HCT116 (cell line): ENCODE measurements at regions not wholly inside any gene's neighbourhood (a gene's known extent, or its start where the extent isn't known, plus 50 kb on each side); places are given as distances from the start of the nearest gene placed in this dataset.

ENCODE experiments used
- ATAC-seq: fragments of 200-7000 bp; cut with Tn5 transposase; 2 replicates; pipeline ENCODE4 v1.9.1; 2020; ENCODE audit warnings: mild to moderate bottlenecking, moderate library complexity
- BruUV-seq: library from RNA; stranded (reverse); fragments of 400-500 nt; replicated peaks from 2 replicates; lab custom pipeline; 2021; lab: Mats Ljungman, UMichigan
- CTCF ChIA-PET: fragments of 300-600 bp; sonication (Branson Sonifier 250); formaldehyde crosslinking; loops from one replicate; lab custom pipeline; 2021; ENCODE audit warnings: antibody characterized with exemption; lab: Charles Lee
- POLR2A ChIA-PET: fragments of 300-600, 350-600 bp; sonication (Branson Sonifier 250); formaldehyde crosslinking; loops from one replicate; lab custom pipeline; 2021; ENCODE audit warnings: antibody characterized with exemption; lab: Charles Lee
- RAD21 ChIA-PET, 2 experiments: fragments of 300-600 bp; sonication (Branson Sonifier 250); formaldehyde crosslinking; loops; one replicate each; lab custom pipeline; 2023; ENCODE audit warnings: low total read pairs in 2 of 2; ENCODE audit not compliant: uncharacterized antibody in 2 of 2, unreplicated experiment in 2 of 2, low non-redundant PET in 1 of 2; lab: Charles Lee
- DNase-seq: peaks from one replicate; pipeline ENCODE4 v3.0.0-alpha.2; 2010; ENCODE audit warnings: low read depth, low spot score
- H2AFZ ChIP-seq: fragments of 200-600 bp; shearing (Covaris generic), sonication (generic); 2 replicates; pipeline ENCODE4 v1.6.1; 2017; ENCODE audit warnings: low read depth, mixed run types, mixed read lengths, antibody characterized with exemption, low read length; ENCODE audit not compliant: poor library complexity, severe bottlenecking
- H3K27ac ChIP-seq: 2 replicates; pipeline ENCODE4 v1.5.1; 2012; ENCODE audit warnings: low read depth, low read length
- H3K27me3 ChIP-seq: fragments of 200-600 bp; sonication (generic); 2 replicates; pipeline ENCODE4 v1.6.1; 2016; ENCODE audit warnings: mixed run types, low read length, mixed read lengths; ENCODE audit not compliant: insufficient read depth
- H3K36me3 ChIP-seq, 2 experiments: fragments of 200-500 bp in 1 of 2; fragments of 200-600 bp in 1 of 2; sonication (Bioruptor generic) in 1 of 2; sonication (generic) in 1 of 2; 2 replicates each; pipeline versions ENCODE4 v1.5.1 to v1.6.1; 2014 to 2016; ENCODE audit warnings: low read length in 2 of 2, inconsistent platforms in 1 of 2, mixed read lengths in 1 of 2, mixed run types in 1 of 2; ENCODE audit not compliant: insufficient read depth in 2 of 2, control insufficient read depth in 1 of 2
- H3K4me1 ChIP-seq, 2 experiments: fragments of 200-600 bp in 1 of 2; sonication (generic) in 1 of 2; 2 replicates each; pipeline versions ENCODE4 v1.5.1 to v1.6.1; 2012 to 2017; ENCODE audit warnings: low read length in 2 of 2, inconsistent platforms in 1 of 2, mild to moderate bottlenecking in 1 of 2, mixed read lengths in 1 of 2, mixed run types in 1 of 2, moderate library complexity in 1 of 2; ENCODE audit not compliant: insufficient read depth in 2 of 2, control insufficient read depth in 1 of 2
- H3K4me2 ChIP-seq: fragments of 200-600 bp; sonication (generic); 2 replicates; pipeline ENCODE4 v1.6.1; 2017; ENCODE audit warnings: mixed run types, low read length, mixed read lengths
- H3K4me3 ChIP-seq, 2 experiments: fragments of 200-600 bp in 1 of 2; sonication (generic) in 1 of 2; replicated peaks in 1 of 2; 2 replicates each; pipeline ENCODE4 v1.5.1; 2011 to 2016; ENCODE audit warnings: low read length in 2 of 2, control low read depth in 1 of 2, low read depth in 1 of 2, mild to moderate bottlenecking in 1 of 2, mixed read lengths in 1 of 2, mixed run types in 1 of 2
- H3K79me2 ChIP-seq: fragments of 200-600 bp; sonication (generic); 2 replicates; pipeline ENCODE4 v1.6.1; 2017; ENCODE audit warnings: mild to moderate bottlenecking, mixed run types, low read length, moderate library complexity, mixed read lengths; ENCODE audit not compliant: insufficient read depth
- H3K9ac ChIP-seq: fragments of 200-600 bp; sonication (generic); 2 replicates; pipeline ENCODE4 v1.6.1; 2016; ENCODE audit warnings: low read length, mixed read lengths
- H3K9me2 ChIP-seq: fragments of 200-600 bp; sonication (generic), shearing (Covaris generic); 2 replicates; pipeline ENCODE4 v1.6.1; 2017; ENCODE audit warnings: mixed run types, mild to moderate bottlenecking, moderate library complexity; ENCODE audit not compliant: insufficient read depth
- H3K9me3 ChIP-seq, 2 experiments: fragments of 200-500 bp in 1 of 2; fragments of 200-600 bp in 1 of 2; sonication (Bioruptor generic) in 1 of 2; sonication (generic) in 1 of 2; 2 replicates each; pipeline ENCODE4 v1.6.1; 2014 to 2017; ENCODE audit warnings: low read length in 2 of 2, mixed read lengths in 2 of 2, inconsistent platforms in 1 of 2, low read depth in 1 of 2, mild to moderate bottlenecking in 1 of 2, mixed run types in 1 of 2, moderate library complexity in 1 of 2; ENCODE audit not compliant: control insufficient read depth in 1 of 2, insufficient read depth in 1 of 2
- H4K20me1 ChIP-seq: fragments of 200-600 bp; sonication (generic), shearing (Covaris generic); 2 replicates; pipeline ENCODE4 v1.6.1; 2017; ENCODE audit warnings: mixed run types, mild to moderate bottlenecking, moderate library complexity; ENCODE audit not compliant: insufficient read depth
- CBX3 ChIP-seq: IDR thresholded peaks from 2 replicates; pipeline ENCODE4 v1.6.1; 2012; ENCODE audit warnings: low read depth
- ELF1 ChIP-seq: IDR thresholded peaks from 2 replicates; pipeline ENCODE4 v1.6.1; 2012; ENCODE audit warnings: low read depth, borderline replicate concordance
- EZH2 ChIP-seq: fragments of 200-600 bp; sonication (generic); IDR thresholded peaks from 2 replicates; pipeline ENCODE4 v1.6.1; 2017; ENCODE audit warnings: antibody characterized with exemption, mixed run types
- FOSL1 ChIP-seq: IDR thresholded peaks from 2 replicates; pipeline ENCODE4 v1.6.1; 2012; ENCODE audit warnings: low read depth
- POLR2A ChIP-seq: IDR thresholded peaks from 2 replicates; pipeline ENCODE4 v1.7.0; 2011; ENCODE audit warnings: borderline replicate concordance; ENCODE audit not compliant: insufficient read depth, insufficient read length; ENCODE audit errors: extremely low read depth
- POLR2AphosphoS5 ChIP-seq: IDR thresholded peaks from 2 replicates; pipeline ENCODE4 v1.6.1; 2011; ENCODE audit warnings: mild to moderate bottlenecking, low read depth, low read length, moderate library complexity
- TCF7L2 ChIP-seq: IDR thresholded peaks from 2 replicates; pipeline ENCODE4 v1.7.0; 2011; ENCODE audit warnings: borderline replicate concordance, inconsistent platforms; ENCODE audit not compliant: insufficient read depth, insufficient read length; ENCODE audit errors: extremely low read depth
- YY1 ChIP-seq: IDR thresholded peaks from 2 replicates; pipeline ENCODE4 v1.6.1; 2011; ENCODE audit warnings: low read length, low read depth, moderate library complexity, mild to moderate bottlenecking; ENCODE audit not compliant: insufficient replicate concordance; ENCODE audit errors: extremely low read depth
- ZFX ChIP-seq: fragments of 450-650 bp; IDR thresholded peaks from 2 replicates; pipeline ENCODE4 v1.6.1; 2017
- ZNF274 ChIP-seq: fragments of 200-500 bp; sonication (Bioruptor generic); IDR thresholded peaks from 2 replicates; pipeline ENCODE4 v1.6.1; 2014; ENCODE audit warnings: mild to moderate bottlenecking, low read depth, low read length, inconsistent platforms
- intact Hi-C: fragments of 100-400 bp; cut with micrococcal nuclease; formaldehyde crosslinking; loops from 2 replicates; pipeline ENCODE4 v1.10.0; 2022
- TF ChIP-seq, protein P1 (sequence below): IDR thresholded peaks from 2 replicates; pipeline ENCODE4 v1.6.1; 2012; ENCODE audit warnings: low read depth
- TF ChIP-seq, protein P2 (sequence below): IDR thresholded peaks from 2 replicates; pipeline ENCODE4 v1.6.1; 2012
- TF ChIP-seq, protein P3 (sequence below), 3 experiments: fragments of 200-600 bp in 1 of 3; sonication (generic) in 1 of 3; IDR thresholded peaks in 2 of 3; conservative IDR thresholded peaks in 1 of 3; 2 replicates each; pipeline ENCODE4 v1.5.1; 2012 to 2017; ENCODE audit warnings: low read depth in 2 of 3, low read length in 2 of 3, antibody characterized with exemption in 1 of 3, borderline replicate concordance in 1 of 3, control low read depth in 1 of 3, mild to moderate bottlenecking in 1 of 3, mixed read lengths in 1 of 3, mixed run types in 1 of 3, moderate library complexity in 1 of 3; ENCODE audit not compliant: insufficient read depth in 1 of 3
- TF ChIP-seq, protein P4 (sequence below): IDR thresholded peaks from 2 replicates; pipeline ENCODE4 v1.6.1; 2012

DNA sequence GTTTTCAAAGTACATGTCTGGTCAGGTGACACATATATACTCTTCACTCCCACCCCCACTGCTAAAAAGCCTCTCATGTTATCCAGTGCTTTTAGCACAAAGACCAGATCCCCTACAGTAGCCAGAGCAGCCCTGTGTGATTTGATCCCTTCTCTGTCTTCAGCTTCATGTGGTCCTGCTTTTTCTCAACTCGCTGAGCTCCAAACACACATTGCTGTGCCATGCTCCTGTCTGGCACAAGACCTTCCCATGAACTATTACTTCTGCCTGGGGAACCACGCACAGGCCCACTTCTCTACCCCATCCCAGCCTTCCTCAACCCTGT lies 127.1 kb downstream of the RASSF10 start:
- H3K4me1 ChIP-seq = peaks cover 20 to 48% of the 10 kb centered on the region in 2 experiments
- H3K4me2 ChIP-seq = no peak overlapping the region
- TF ChIP-seq YY1 (no peak), EZH2 (no peak), ZFX (no peak), FOSL1 (no peak), ZNF274 (no peak), TCF7L2 (no peak), POLR2AphosphoS5 (no peak), ELF1 (no peak), CBX3 (no peak), POLR2A (no peak)
- TF ChIP-seq, protein P1, sequence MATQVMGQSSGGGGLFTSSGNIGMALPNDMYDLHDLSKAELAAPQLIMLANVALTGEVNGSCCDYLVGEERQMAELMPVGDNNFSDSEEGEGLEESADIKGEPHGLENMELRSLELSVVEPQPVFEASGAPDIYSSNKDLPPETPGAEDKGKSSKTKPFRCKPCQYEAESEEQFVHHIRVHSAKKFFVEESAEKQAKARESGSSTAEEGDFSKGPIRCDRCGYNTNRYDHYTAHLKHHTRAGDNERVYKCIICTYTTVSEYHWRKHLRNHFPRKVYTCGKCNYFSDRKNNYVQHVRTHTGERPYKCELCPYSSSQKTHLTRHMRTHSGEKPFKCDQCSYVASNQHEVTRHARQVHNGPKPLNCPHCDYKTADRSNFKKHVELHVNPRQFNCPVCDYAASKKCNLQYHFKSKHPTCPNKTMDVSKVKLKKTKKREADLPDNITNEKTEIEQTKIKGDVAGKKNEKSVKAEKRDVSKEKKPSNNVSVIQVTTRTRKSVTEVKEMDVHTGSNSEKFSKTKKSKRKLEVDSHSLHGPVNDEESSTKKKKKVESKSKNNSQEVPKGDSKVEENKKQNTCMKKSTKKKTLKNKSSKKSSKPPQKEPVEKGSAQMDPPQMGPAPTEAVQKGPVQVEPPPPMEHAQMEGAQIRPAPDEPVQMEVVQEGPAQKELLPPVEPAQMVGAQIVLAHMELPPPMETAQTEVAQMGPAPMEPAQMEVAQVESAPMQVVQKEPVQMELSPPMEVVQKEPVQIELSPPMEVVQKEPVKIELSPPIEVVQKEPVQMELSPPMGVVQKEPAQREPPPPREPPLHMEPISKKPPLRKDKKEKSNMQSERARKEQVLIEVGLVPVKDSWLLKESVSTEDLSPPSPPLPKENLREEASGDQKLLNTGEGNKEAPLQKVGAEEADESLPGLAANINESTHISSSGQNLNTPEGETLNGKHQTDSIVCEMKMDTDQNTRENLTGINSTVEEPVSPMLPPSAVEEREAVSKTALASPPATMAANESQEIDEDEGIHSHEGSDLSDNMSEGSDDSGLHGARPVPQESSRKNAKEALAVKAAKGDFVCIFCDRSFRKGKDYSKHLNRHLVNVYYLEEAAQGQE = no peak
- TF ChIP-seq, protein P2, sequence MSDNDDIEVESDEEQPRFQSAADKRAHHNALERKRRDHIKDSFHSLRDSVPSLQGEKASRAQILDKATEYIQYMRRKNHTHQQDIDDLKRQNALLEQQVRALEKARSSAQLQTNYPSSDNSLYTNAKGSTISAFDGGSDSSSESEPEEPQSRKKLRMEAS = no peak
- TF ChIP-seq, protein P3, sequence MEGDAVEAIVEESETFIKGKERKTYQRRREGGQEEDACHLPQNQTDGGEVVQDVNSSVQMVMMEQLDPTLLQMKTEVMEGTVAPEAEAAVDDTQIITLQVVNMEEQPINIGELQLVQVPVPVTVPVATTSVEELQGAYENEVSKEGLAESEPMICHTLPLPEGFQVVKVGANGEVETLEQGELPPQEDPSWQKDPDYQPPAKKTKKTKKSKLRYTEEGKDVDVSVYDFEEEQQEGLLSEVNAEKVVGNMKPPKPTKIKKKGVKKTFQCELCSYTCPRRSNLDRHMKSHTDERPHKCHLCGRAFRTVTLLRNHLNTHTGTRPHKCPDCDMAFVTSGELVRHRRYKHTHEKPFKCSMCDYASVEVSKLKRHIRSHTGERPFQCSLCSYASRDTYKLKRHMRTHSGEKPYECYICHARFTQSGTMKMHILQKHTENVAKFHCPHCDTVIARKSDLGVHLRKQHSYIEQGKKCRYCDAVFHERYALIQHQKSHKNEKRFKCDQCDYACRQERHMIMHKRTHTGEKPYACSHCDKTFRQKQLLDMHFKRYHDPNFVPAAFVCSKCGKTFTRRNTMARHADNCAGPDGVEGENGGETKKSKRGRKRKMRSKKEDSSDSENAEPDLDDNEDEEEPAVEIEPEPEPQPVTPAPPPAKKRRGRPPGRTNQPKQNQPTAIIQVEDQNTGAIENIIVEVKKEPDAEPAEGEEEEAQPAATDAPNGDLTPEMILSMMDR (IDR thresholded peaks at IDR 0.05 in 2 of 3, conservative IDR thresholded peaks at IDR 0.05 in 1 of 3; ENCODE audit: borderline replicate concordance in 1 of 3, insufficient read depth in 1 of 3, low read depth in 2 of 3, low read length in 2 of 3) = no peak
- TF ChIP-seq, protein P4, sequence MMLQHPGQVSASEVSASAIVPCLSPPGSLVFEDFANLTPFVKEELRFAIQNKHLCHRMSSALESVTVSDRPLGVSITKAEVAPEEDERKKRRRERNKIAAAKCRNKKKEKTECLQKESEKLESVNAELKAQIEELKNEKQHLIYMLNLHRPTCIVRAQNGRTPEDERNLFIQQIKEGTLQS = no peak
- RAD21 ChIA-PET = no interaction called here
- H3K9me2 ChIP-seq = no peaks in the 10 kb centered on the region
- no peaks in the 10 kb centered on the region for H3K36me3 ChIP-seq
- no peak overlapping the region for H2AFZ ChIP-seq
- CTCF ChIA-PET = no interaction called here
- POLR2A ChIA-PET = no interaction called here
- H3K27ac ChIP-seq = no peak overlapping the region
- H3K9me3 ChIP-seq = no peaks in the 10 kb centered on the region
- H3K4me3 ChIP-seq = no peak overlapping the region
- DNase-seq (no peak), ATAC-seq (no peak)
- H3K79me2 ChIP-seq = no peaks in the 10 kb centered on the region
- no TSS peak for BruUV-seq
- no peak overlapping the region for H3K9ac ChIP-seq
- no peaks in the 10 kb centered on the region for H3K27me3 ChIP-seq
- no peaks in the 10 kb centered on the region for H4K20me1 ChIP-seq
- intact Hi-C loops = no loop called here
